D721Med (cell line): ENCODE measurements at regions not wholly inside any gene's neighbourhood (a gene's known extent, or its start where the extent isn't known, plus 50 kb on each side); places are given as distances from the start of the nearest gene placed in this dataset.
A peak's percentile ranks its signal among the peaks of the same experiment; 100 is the strongest.
"Not testable (repeated sequence)": the region's sequence is repeated elsewhere in the genome, so short reads cannot be mapped to it uniquely, and the experiment has no call there.

Experiments used
- DNase-seq: peaks from one replicate; pipeline ENCODE4 v3.0.0; 2011; ENCODE audit warnings: low spot score; ENCODE audit not compliant: insufficient read length
- FAIRE-seq: peaks from 2 replicates; lab custom pipeline; 2011; peaks lifted over from hg19 to GRCh38; lab: Jason Lieb, UNC
- CTCF ChIP-seq: IDR thresholded peaks from 2 replicates; pipeline ENCODE4 v1.5.1; 2012; ENCODE audit warnings: mild to moderate bottlenecking, control low read depth; ENCODE audit not compliant: insufficient read depth; ENCODE audit errors: missing control alignments

- FAIRE-seq (peak; percentile 87), DNase-seq (no peak)
- no peak for TF ChIP-seq CTCF
These were observed 189.8 kb downstream of the USP22 start for GRCh38 chr17:20852990-20853370.

GRCh38 chr17:20855910-20856470 lies 186.8 kb downstream of the USP22 start:
- peak; percentile 87 for FAIRE-seq
- not testable (repeated sequence) for DNase-seq

GRCh38 chr17:20866444-20867209 lies 176.2 kb downstream of the USP22 start:
- FAIRE-seq, DNase-seq: not testable (repeated sequence)

GRCh38 chr17:20867436-20867937 lies 175.3 kb downstream of the USP22 start:
- FAIRE-seq, DNase-seq: not testable (repeated sequence)

GRCh38 chr17:20867938-20868661 lies 174.7 kb downstream of the USP22 start:
- not testable (repeated sequence) for DNase-seq, FAIRE-seq

- not testable (repeated sequence) for FAIRE-seq, DNase-seq
These were observed 174.2 kb downstream of the USP22 start for GRCh38 chr17:20868662-20869007.

- not testable (repeated sequence) for DNase-seq, FAIRE-seq
These were observed 169.6 kb downstream of the USP22 start for GRCh38 chr17:20873173-20873572.

- not testable (repeated sequence) for FAIRE-seq, DNase-seq
These were observed 169.0 kb downstream of the USP22 start for GRCh38 chr17:20873688-20874328.

GRCh38 chr17:20877384-20877783 lies 165.4 kb downstream of the USP22 start:
- not testable (repeated sequence) for DNase-seq, FAIRE-seq

GRCh38 chr17:20890338-20890737 lies 152.5 kb downstream of the USP22 start:
- DNase-seq (no peak), FAIRE-seq (no peak)
- no peak for TF ChIP-seq CTCF

- not testable (repeated sequence) for FAIRE-seq, DNase-seq
These were observed 147.4 kb downstream of the USP22 start for GRCh38 chr17:20895426-20895825.

- DNase-seq, result no peak
- FAIRE-seq, result no peak
- no peak for TF ChIP-seq CTCF
These were observed 146.6 kb downstream of the USP22 start for GRCh38 chr17:20896153-20896649.

- FAIRE-seq, DNase-seq: not testable (repeated sequence)
These were observed 144.1 kb downstream of the USP22 start for GRCh38 chr17:20898726-20899125.

GRCh38 chr17:20902496-20902895 lies 140.3 kb downstream of the USP22 start:
- FAIRE-seq, DNase-seq: not testable (repeated sequence)

GRCh38 chr17:20903549-20903948 lies 139.3 kb downstream of the USP22 start:
- not testable (repeated sequence) for DNase-seq, FAIRE-seq
